Subcutaneous abdominal adipose tissue (tissue), 5 donors: ENCODE measurements at regions not wholly inside any gene's neighbourhood (a gene's known extent, or its start where the extent isn't known, plus 50 kb on each side); places are given as distances from the start of the nearest gene placed in this dataset.

Experiments
- H3K27ac ChIP-seq: one replicate; pipeline ENCODE4 v1.7.0; 2013; ENCODE audit warnings: low read depth, mild to moderate bottlenecking, inconsistent platforms, low read length, moderate library complexity
- H3K27me3 ChIP-seq, 5 donors: one replicate each; pipeline ENCODE4 v1.7.0; 2013; ENCODE audit warnings: low read length in 5 of 5, inconsistent platforms in 1 of 5; ENCODE audit not compliant: control insufficient read depth in 5 of 5, insufficient read depth in 4 of 5
- H3K36me3 ChIP-seq, 5 donors: one replicate each; pipeline ENCODE4 v1.7.0; 2013; ENCODE audit warnings: low read length in 5 of 5; ENCODE audit not compliant: control insufficient read depth in 5 of 5, insufficient read depth in 5 of 5
- H3K4me1 ChIP-seq, 5 donors: one replicate each; pipeline ENCODE4 v1.7.0; 2013; ENCODE audit warnings: low read length in 5 of 5, mild to moderate bottlenecking in 3 of 5, moderate library complexity in 1 of 5; ENCODE audit not compliant: control insufficient read depth in 5 of 5, insufficient read depth in 5 of 5
- H3K4me3 ChIP-seq, 5 donors: one replicate each; pipeline ENCODE4 v1.7.0; 2013; ENCODE audit warnings: low read length in 5 of 5, low read depth in 1 of 5
- H3K9ac ChIP-seq, 5 donors: one replicate each; pipeline ENCODE4 v1.7.0; 2013; ENCODE audit warnings: low read length in 5 of 5, mild to moderate bottlenecking in 4 of 5, moderate library complexity in 3 of 5
- H3K9me3 ChIP-seq, 5 donors: one replicate each; pipeline ENCODE4 v1.7.0; 2013; ENCODE audit warnings: low read length in 5 of 5; ENCODE audit not compliant: control insufficient read depth in 5 of 5
- donor health status: healthy.
- donor health status: healthy.
- donor health status: healthy.
- donor health status: healthy.
- donor health status: healthy.

DNA sequence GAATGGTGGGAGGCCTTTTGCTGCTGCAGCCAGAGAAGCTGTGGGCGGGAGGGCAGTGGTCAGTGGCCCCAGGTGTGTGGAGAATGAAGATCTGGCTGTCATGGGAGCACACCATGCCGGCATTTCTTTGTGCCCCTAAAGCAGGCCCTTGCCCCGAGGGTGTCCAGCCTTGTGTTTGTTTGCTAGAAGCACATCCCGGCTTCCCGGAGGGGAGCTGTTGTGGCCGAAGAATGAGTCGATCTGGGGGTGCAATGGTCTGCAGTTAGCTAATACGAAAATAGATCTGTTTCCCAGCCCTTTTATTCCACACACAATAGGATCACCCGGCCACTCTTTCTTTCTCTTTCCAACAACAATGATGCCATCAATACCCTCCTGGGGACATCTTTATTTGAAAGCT is 228.8 kb downstream of the CBLN1 start:
- Histone ChIP-seq H3K9ac (no peak overlapping the region), H3K27ac (no peak overlapping the region), H3K9me3 (no peaks in the 10 kb centered on the region), H3K4me1 (no peaks in the 10 kb centered on the region), H3K4me3 (no peak overlapping the region), H3K27me3 (peaks cover 0 to 5% (median 0%) of the 10 kb centered on the region in 5 donors), H3K36me3 (no peaks in the 10 kb centered on the region)

- no peak overlapping the region for H3K27ac ChIP-seq
- H3K27me3 ChIP-seq: peaks cover 0 to 5% (median 0%) of the 10 kb centered on the region in 5 donors
- H3K4me1 ChIP-seq: no peaks in the 10 kb centered on the region
- H3K4me3 ChIP-seq: no peak overlapping the region
- H3K9me3 ChIP-seq: no peaks in the 10 kb centered on the region
- H3K36me3 ChIP-seq: no peaks in the 10 kb centered on the region
- H3K9ac ChIP-seq: no peak overlapping the region
Measured at GRCh38 chr16:49051576-49051975, 230.1 kb downstream of the CBLN1 start.

DNA sequence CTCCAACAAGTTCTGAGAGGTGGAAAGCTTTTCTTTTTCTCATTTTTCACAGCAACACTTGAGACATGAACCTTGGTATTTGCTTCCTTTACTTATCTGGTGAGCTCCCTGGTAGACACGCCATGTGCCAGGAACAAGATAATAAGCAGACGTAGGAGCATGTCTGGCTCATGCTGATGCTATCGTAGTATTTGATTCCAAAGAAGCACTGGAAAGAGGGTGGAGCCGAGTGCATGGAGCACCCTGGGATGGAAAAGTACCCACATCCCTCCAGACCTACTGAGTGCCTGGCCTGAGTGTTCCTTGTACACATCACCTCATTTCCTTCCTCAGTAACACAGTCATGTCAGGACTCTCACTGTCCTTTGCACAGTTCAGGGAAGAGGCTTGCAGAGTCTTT is 231.0 kb downstream of the CBLN1 start:
- no peak overlapping the region for H3K9ac ChIP-seq
- H3K4me1 ChIP-seq: no peaks in the 10 kb centered on the region
- H3K4me3 ChIP-seq: no peak overlapping the region
- H3K27ac ChIP-seq: no peak overlapping the region
- peaks cover 0 to 5% (median 0%) of the 10 kb centered on the region in 5 donors for H3K27me3 ChIP-seq
- no peaks in the 10 kb centered on the region for H3K36me3 ChIP-seq
- H3K9me3 ChIP-seq: no peaks in the 10 kb centered on the region

DNA sequence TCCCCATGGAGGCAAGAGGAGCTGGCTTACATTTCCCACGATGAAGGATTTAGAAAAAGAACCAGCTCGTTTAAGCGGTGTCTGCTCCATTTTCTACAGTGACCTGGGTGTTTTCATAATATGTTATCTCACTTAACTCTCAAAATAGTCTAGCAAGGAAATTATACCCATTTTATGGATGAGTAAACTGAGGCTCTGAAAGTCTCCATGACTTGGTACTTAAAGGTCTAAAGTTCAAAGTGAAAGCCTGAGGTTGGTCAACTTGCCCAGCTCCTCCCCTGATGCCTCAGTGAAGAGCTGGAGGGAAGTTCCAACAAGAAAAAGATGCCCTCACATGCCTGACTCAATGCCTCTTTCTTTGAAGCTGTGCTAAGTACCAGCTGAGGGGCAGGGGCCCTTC is 232.0 kb downstream of the CBLN1 start:
- H3K9me3 ChIP-seq: no peaks in the 10 kb centered on the region
- H3K27ac ChIP-seq: no peak overlapping the region
- H3K27me3 ChIP-seq: peaks cover 0 to 5% (median 0%) of the 10 kb centered on the region in 5 donors

DNA sequence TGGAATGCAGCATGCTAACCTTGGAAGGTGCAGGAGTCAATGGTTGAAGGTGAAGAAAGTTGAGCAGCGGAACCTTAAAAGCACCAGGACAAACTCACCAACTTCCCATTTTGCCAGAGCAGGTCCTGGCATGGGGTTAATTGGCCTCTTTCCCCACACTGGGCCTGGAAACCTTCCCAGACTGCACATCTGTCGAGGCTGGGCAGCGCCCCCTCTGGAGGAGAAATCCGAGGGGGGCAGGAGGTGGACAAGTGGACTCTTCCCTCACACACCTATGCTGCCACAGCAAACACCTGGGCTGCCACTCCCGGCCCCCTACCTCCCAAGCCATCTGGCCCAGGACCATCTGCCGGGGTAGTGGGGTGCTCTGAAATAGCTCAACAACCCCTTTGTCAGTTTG is 232.4 kb downstream of the CBLN1 start:
- Histone ChIP-seq H3K9me3 (no peaks in the 10 kb centered on the region), H3K27me3 (peaks cover 0 to 5% (median 0%) of the 10 kb centered on the region in 5 donors), H3K9ac (no peak overlapping the region), H3K27ac (no peak overlapping the region), H3K4me3 (no peak overlapping the region), H3K36me3 (no peaks in the 10 kb centered on the region), H3K4me1 (no peaks in the 10 kb centered on the region)

More for the DNA sequence above, 232.0 kb downstream of the CBLN1 start:
- no peak overlapping the region for H3K4me3 ChIP-seq
- H3K36me3 ChIP-seq: no peaks in the 10 kb centered on the region
- no peaks in the 10 kb centered on the region for H3K4me1 ChIP-seq
- no peak overlapping the region for H3K9ac ChIP-seq

- no peak overlapping the region for H3K9ac ChIP-seq
- H3K27me3 ChIP-seq: peaks cover 0 to 5% (median 0%) of the 10 kb centered on the region in 5 donors
- H3K4me3 ChIP-seq: no peak overlapping the region
- H3K4me1 ChIP-seq: no peaks in the 10 kb centered on the region
- no peaks in the 10 kb centered on the region for H3K36me3 ChIP-seq
- H3K9me3 ChIP-seq: no peaks in the 10 kb centered on the region
- H3K27ac ChIP-seq: no peak overlapping the region
Measured at GRCh38 chr16:49048557-49048956, 233.1 kb downstream of the CBLN1 start.

DNA sequence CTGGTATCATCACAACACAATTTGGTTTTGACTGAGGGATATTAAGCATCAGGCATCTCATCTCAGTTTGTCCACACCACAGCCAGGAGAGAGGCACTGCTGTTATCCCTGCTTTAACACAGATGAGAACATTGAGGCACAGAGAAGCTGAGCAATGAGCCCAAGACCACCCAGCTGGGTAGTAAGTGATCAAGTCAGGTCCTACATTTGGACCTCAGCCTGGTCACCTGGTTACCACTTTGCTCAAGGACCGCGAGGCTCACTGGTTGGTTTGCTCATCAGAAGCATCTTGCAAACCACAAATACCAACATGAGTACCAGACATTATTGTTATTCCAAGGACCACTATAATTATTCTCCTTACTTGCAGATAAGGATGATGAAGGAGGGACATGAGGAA is 245.5 kb downstream of the CBLN1 start:
- Histone ChIP-seq H3K4me1 (no peaks in the 10 kb centered on the region), H3K9me3 (no peaks in the 10 kb centered on the region), H3K27ac (no peak overlapping the region), H3K36me3 (no peaks in the 10 kb centered on the region), H3K9ac (no peak overlapping the region), H3K27me3 (no peaks in the 10 kb centered on the region), H3K4me3 (no peak overlapping the region)

- Histone ChIP-seq H3K27ac (no peak overlapping the region), H3K4me3 (no peak overlapping the region), H3K36me3 (no peaks in the 10 kb centered on the region), H3K4me1 (no peaks in the 10 kb centered on the region), H3K27me3 (peaks cover 0 to 5% (median 0%) of the 10 kb centered on the region in 5 donors), H3K9me3 (no peaks in the 10 kb centered on the region), H3K9ac (no peak overlapping the region)
Measured at GRCh38 chr16:49027420-49027819, 254.2 kb downstream of the CBLN1 start.

DNA sequence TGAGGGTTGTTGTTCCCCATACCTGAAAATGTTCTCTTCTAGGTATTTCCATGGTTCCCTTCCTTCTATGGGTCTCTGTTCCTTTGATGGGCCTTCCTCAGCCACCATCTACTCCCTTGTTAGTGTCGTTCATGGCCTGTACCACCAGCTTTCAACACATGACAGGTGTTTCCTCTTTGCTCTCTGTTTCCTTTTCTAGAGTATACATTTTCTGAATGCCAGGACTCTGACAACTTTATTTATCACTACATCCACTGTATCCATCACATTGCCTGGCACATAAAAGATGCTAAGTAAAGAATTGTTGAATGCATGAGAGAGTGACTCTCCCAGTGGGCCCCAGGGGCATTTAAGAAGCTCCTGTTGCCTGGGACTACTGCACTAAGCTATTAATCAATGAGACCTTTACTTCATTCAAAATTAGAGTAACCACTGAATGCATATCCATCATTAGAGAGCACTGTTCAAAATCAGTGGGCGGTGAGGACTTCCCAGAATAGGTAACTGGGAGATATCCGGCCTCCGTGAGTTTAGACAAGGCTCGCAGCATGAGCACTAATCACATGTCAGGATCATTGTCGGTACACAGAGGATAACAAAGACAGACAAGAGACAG is 255.0 kb downstream of the CBLN1 start:
- Histone ChIP-seq H3K9ac (no peak overlapping the region), H3K9me3 (no peaks in the 10 kb centered on the region), H3K27me3 (peaks cover 0 to 9% (median 4%) of the 10 kb centered on the region in 5 donors), H3K4me1 (no peaks in the 10 kb centered on the region), H3K36me3 (no peaks in the 10 kb centered on the region), H3K4me3 (no peak overlapping the region), H3K27ac (no peak overlapping the region)

- H3K36me3 ChIP-seq: no peaks in the 10 kb centered on the region
- H3K4me1 ChIP-seq: no peaks in the 10 kb centered on the region
- H3K9me3 ChIP-seq: no peaks in the 10 kb centered on the region
- H3K27ac ChIP-seq: no peak overlapping the region
- H3K27me3 ChIP-seq: peaks cover 0 to 18% (median 7%) of the 10 kb centered on the region in 5 donors
- no peak overlapping the region for H3K9ac ChIP-seq
- no peak overlapping the region for H3K4me3 ChIP-seq
Measured at GRCh38 chr16:49024896-49025295, 256.7 kb downstream of the CBLN1 start.
